ENCODE measurements at regions not wholly inside any gene's neighbourhood (a gene's known extent, or its start where the extent isn't known, plus 50 kb on each side); places are given as distances from the start of the nearest gene placed in this dataset.

DNA sequence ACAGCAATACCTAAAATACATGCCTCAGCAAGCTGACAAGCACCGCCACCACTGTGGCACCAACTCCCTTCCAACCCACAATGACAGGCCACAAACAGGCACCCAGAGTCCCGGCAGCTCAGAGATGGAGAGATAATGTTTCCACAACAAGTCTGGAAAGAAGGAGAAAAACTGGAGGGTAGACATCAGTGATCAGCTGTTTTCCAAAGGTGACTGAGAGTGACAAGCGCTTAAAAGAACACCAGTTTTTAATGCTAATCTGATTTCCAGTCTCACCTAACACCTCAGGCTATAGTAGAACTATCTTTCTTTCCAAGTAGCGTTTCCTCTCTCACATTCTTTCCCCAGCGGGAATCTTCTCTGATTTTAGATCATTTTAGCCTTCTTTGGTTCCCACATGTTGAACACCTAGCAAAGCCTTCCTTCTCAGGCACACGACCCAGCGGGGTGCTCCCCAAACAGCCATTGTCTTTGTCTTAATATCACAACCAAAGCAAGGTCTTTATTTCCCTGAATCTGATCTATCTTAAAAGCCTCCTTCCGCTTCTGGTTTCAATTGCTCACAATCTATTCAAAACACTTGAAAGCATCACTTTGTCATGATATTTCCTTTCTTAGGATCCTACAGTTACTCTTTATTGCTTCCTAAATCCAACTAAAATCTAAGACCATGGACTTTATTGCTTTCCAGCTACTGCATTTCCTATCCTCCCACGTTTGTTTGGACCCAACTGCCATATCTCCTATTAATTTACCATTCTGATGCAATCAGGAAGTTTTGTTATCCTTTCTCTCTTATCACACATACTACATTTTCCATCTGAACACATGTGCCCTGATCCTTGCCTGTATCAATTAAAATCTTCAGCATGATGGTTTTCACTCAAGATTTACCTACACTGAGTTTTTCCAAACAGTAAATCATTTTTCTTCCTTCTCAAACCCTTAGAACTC lies 282.7 kb downstream of the ADGB start:
- Histone ChIP-seq H3K27ac (no peak overlapping the region), H3K4me3 (no peak overlapping the region), H3K4me1 (peaks cover 0 to 13% (median 4%) of the 10 kb centered on the region in 4 donors), H3K36me3 (no peaks in the 10 kb centered on the region), H3K9me3 (no peaks in the 10 kb centered on the region), H3K27me3 (no peaks in the 10 kb centered on the region)
- no peak for DNase-seq (ENCODE audit: low spot score in 2 of 2)
- TF ChIP-seq POLR2A (IDR thresholded peaks at IDR 0.05) (no peak), EP300 (IDR thresholded peaks at IDR 0.05) (no peak)
- TF ChIP-seq, protein P1, sequence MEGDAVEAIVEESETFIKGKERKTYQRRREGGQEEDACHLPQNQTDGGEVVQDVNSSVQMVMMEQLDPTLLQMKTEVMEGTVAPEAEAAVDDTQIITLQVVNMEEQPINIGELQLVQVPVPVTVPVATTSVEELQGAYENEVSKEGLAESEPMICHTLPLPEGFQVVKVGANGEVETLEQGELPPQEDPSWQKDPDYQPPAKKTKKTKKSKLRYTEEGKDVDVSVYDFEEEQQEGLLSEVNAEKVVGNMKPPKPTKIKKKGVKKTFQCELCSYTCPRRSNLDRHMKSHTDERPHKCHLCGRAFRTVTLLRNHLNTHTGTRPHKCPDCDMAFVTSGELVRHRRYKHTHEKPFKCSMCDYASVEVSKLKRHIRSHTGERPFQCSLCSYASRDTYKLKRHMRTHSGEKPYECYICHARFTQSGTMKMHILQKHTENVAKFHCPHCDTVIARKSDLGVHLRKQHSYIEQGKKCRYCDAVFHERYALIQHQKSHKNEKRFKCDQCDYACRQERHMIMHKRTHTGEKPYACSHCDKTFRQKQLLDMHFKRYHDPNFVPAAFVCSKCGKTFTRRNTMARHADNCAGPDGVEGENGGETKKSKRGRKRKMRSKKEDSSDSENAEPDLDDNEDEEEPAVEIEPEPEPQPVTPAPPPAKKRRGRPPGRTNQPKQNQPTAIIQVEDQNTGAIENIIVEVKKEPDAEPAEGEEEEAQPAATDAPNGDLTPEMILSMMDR (IDR thresholded peaks at IDR 0.05), result no peak
- 76 to 81% methylated on average over 9 of the region's 9 CpGs for WGBS, 2 donors

DNA sequence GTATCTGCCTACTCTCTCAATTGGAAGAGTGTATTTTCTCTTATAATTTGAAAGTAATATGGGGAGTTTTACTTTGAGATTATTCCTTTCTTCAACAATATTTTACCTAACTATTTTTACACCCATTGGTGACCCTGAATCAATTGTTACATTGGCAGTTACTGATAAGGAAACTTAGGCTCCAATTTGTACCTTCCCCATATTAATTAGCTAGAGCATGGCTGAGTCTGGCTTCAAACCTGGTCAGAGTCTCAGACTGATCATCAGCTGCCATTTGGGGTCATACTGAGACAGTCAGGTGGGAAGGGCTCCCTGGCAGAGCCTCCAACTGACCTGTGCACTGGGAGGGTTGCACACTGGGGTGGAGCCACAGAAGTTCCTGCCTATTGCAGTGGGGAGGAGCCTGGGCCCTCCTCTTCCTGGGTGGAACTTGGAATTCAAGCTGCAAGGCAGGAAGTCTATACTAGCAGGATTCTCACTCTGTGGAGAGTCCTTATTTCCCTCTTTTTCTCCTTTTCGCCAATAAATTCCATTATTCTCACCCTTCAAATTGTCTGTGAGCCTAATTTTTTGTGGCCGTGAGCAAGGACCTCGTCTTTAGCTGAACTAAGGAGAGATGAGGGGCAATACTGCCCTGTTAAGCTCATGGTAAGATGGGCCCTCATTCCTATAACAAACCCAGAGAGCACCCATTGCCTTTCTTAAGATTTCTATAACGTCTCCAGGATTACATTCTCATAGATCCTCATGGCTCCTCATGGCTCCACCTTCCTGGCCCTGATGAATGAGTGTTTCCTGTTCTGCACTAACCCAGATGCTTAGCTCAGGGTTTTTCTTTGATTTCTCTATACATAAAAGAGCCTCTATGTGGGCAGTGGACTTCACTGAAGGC lies 285.1 kb downstream of the ADGB start:
- DNase-seq (ENCODE audit: low spot score in 2 of 2), result no peak
- peaks cover 0 to 1% (median under 1%) of the 10 kb centered on the region in 4 donors for H3K4me1 ChIP-seq
- WGBS, 2 donors, result 94 to 97% methylated on average over 4 of the region's 4 CpGs
- H3K4me3 ChIP-seq, result no peak overlapping the region
- no peaks in the 10 kb centered on the region for H3K27me3 ChIP-seq
- no peaks in the 10 kb centered on the region for H3K9me3 ChIP-seq
- H3K36me3 ChIP-seq, result no peaks in the 10 kb centered on the region
- TF ChIP-seq, protein P1 (IDR thresholded peaks at IDR 0.05), result no peak
- TF ChIP-seq EP300 (IDR thresholded peaks at IDR 0.05), result no peak
- TF ChIP-seq POLR2A (IDR thresholded peaks at IDR 0.05), result no peak
- no peak overlapping the region for H3K27ac ChIP-seq

DNA sequence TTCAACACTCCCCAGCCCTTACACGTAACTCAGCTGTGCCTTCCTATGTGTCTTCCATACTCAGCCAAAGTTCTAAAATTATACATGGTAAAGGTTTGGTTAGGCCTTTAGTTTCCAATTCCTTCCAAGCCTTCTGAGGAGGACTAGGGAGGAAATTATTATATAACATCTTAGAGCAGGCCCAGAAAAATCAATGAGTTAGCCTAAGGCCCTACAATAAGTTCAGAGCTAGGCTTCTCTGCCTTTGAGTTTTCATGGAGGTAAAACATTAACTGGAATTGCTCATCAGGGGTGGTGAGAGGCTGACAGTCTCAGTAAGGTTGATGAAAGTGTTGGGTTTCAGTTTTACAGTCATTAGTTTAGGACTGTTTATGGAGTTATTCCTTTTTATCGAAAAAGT lies 286.0 kb downstream of the ADGB start:
- no peaks in the 10 kb centered on the region for H3K9me3 ChIP-seq
- no peak overlapping the region for H3K4me3 ChIP-seq
- no peak for TF ChIP-seq EP300 (IDR thresholded peaks at IDR 0.05)
- no peak for TF ChIP-seq POLR2A (IDR thresholded peaks at IDR 0.05)
- TF ChIP-seq, protein P1 (IDR thresholded peaks at IDR 0.05), result no peak
- no peaks in the 10 kb centered on the region for H3K36me3 ChIP-seq
- WGBS, 2 donors, result 81 to 83% methylated on average over 2 of the region's 2 CpGs
- H3K4me1 ChIP-seq, result no peaks in the 10 kb centered on the region
- H3K27ac ChIP-seq, result no peak overlapping the region
- no peaks in the 10 kb centered on the region for H3K27me3 ChIP-seq
- no peak for DNase-seq (ENCODE audit: low spot score in 2 of 2)

DNA sequence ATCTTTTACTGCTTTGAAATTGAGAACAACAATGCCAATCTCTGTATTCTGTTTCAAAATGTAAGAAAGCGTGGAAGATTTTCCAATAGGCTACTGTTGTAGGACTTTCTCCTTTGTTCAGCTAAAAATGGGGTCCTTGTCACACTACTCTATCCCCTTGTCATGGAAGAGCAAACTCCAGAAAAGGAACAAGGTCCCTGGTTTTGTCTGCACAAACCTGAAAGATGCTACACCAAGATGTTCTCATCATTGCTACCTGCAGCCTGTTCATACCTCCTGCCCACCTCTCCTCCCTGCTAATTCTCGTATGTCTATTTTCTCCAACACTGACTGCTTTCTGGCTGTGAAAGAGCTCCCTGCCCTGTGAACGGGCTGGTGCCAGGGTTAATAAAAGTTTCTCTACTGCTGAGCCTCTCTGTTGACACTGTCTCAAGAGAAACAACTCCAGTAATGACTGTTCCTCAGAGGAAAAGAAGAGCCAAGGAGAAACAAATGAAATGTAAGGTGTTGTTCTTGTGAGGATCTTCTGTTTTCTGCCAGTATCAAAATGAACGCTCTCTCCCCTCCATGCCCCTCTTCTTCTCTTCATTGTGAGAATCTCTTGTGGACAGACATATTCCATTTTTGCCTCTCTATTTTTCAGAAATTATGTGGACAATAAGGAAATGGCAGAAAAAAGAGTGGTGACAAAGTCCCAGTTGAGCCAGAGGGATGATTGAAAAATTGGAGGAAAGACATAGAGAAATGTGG lies 287.1 kb downstream of the ADGB start:
- no peak for TF ChIP-seq EP300 (IDR thresholded peaks at IDR 0.05)
- TF ChIP-seq, protein P1 (IDR thresholded peaks at IDR 0.05), result no peak
- TF ChIP-seq POLR2A (IDR thresholded peaks at IDR 0.05), result no peak
- Histone ChIP-seq H3K27me3 (no peaks in the 10 kb centered on the region), H3K27ac (no peak overlapping the region), H3K4me1 (no peaks in the 10 kb centered on the region), H3K9me3 (no peaks in the 10 kb centered on the region), H3K4me3 (no peak overlapping the region), H3K36me3 (no peaks in the 10 kb centered on the region)
- WGBS, 2 donors, result 53 to 68% methylated on average over 4 of the region's 4 CpGs
- no peak for DNase-seq (ENCODE audit: low spot score in 2 of 2)
